ENCODE measurements at regions not wholly inside any gene's neighbourhood (a gene's known extent, or its start where the extent isn't known, plus 50 kb on each side); places are given as distances from the start of the nearest gene placed in this dataset.

DNA sequence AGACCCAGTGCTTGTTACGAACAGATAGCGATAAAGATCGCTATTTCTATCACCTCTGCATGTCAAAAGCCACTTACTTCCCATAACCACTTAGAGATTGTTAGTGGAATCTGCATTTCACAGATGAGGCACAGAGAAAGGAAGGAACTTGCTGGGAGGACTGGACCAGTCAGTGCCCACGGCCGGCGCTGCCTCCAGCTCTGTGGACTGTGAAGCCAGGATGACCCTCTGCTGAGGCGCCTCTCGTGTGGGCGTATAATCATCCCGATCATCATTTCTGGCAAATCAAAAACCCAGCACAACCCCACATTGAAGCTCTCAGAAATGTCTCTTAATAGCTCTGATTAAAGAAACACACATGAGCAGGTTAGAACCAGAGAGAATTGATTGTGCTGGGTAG is 61.5 kb upstream of the ADRA2C start:
- DNase-seq = no peak

DNA sequence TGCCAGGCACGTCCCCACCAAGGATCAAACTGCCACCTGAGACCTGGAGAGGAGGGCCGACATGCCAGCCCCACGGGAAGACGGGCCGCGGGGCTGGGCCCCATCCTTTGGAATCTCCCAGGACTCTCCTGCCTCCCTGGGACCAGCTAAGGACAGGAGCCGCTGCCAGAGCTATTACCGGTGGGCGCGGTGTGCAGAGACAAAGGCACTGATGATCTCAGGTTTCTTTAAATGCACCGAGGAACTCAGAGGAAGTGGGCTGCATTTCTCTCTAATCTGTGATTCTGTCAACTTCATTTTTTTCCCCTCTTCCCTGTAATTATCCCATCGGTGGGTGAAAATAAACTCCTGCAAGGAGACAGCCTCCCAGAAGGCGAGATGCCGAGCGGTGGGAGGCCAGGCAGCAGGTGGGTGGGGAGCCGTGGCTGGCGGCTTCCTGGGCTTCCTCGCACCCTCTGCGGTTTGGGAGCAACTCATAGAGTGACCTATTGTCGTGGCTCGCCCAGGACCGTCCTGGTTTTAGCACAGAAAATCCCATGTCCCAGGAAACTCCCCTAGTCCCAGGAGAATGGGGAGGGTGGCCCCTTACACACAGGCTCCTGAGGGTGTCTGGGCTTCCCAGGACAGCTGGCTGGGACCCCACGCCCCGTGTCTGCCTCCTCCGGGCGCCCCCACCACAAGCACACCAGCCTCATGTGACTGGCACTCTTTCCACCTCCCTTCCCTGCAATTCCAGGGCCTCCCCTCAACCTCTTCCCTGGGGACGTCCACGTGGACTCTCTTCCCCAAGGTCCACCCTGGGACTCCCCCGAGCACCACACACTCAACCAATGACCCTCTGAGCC is 62.3 kb upstream of the ADRA2C start:
- no peak for DNase-seq

DNA sequence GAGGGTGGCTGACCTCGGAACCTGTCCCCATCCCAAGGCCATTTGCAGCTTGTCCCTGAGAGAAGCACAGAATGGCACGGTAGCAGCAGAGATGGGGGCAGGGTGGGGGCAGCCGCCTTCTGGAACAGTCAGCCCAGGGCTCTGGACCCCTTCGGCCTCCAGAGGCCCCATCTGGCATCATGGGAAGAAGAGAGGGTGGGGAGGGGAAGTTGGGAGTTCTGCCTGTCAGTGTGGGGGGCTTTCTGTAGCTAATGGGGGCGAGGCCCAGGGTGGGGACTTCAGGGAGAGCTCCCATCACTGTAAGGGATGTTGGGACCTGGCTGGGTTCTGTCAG is 62.9 kb upstream of the ADRA2C start:
- DNase-seq = no peak

DNA sequence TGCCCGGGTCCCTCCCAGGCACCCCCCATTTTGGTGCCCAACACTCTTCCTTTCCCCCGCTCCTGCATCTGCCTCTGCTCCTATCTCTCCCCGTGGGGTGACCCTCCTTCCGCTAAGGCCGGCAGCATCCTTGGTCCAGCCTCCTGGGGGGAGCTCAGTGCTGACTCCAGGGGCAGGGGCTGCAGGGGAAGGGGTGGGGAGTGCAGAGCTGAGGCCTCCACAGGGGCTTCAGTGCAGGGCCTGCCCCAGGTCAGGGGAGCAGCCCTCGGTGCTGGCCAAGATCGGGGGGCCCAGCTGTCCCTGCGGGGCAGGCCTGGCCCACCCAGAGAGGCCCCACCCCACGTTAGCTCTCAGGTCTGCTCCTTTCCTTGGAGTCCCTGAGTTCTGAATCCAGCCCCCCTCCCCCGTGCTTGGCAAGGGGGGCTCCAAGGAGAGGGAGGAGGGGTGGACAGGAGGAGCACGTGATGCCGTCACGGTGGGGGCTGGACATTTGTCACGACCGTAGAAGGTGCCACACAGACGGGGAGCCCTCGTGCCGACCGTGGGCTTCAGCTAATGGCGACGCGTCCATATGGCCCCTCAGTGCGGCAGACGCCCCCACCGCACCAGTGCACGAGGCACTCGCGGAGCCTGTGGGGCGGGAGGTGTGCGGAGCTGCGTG is 63.5 kb upstream of the ADRA2C start:
- DNase-seq = no peak

DNA sequence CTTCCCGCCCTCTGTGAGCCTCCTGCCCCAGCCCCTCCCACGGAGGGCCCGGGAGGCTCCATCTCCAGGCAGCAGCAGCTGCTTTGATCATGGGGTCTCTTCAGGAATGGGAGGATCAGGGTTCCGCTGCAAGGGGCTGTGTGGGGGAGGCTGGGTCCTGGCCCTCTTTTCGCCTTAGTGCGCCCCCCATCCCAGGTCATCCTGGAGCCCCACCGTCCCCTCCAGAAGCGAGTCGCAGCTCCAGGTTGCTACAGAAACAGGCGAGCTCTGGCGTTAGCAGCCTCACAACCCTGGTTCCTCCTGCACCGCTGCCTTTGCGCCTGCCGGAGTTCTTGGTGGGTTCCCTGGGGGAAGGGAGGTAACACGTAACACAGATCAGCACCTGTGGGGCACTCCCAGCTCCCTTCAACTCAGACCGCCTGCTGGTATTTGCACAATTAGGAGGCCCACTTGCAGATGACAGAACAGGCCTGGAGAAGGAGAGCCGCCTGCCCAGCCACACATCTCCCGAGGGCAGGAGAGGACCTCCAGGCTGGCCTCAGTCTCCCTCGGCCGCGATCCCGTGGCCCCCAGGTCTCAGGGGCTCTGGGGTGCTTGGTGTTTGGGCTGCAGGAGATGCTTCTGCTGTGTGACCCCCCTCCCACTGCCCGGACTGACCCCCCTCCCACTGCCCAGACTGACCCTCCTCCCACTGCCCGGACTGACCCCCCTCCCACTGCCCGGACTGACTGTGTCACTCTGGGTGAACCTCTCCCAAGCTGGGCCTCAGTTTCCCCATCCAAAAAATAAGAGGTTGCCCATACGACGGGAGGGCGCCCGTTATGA is 64.2 kb upstream of the ADRA2C start:
- no peak for DNase-seq

DNA sequence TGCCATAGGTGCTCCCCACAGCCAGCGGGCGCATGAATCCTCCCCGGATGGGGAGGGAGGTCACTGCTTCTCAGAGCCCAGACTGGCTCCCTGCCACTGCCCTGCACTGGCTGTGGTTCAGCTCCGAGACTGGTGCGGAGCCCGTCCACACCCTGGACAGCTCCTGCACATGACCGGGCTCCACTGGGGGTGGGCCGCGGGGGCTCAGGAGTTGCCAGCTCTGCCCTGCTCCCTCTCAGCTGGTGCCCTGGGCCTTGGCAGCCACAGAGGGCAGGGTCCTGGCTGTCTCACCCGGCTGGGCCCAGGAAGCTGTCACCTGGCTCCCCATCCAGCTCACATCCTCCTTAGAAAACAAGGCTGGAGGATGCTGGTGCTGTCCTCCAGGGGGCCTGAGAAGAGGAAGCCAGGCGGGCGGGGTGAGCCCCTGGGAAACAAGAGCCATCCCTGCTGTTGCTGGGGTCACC is 64.9 kb upstream of the ADRA2C start:
- no peak for DNase-seq

DNA sequence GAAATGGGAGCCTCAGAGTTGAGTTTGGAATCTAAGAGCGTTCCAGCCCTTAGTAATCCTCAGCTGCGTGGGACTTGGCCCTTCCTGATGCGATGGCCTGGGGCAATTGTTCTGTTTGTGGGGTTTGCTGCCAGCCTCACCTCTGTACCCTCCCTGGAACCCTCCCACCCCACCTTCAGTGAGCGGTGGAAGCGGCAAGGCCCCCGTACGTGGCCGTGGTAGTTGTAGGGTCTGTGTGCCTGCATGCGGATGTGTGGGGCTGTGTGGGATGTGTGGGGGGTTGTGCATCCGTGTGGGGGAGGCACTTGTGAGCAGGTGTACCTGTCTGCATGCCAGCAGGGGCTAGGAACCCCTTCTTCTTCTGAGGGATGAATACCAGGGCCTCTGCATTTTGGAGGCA is 65.4 kb upstream of the ADRA2C start:
- DNase-seq = no peak

DNA sequence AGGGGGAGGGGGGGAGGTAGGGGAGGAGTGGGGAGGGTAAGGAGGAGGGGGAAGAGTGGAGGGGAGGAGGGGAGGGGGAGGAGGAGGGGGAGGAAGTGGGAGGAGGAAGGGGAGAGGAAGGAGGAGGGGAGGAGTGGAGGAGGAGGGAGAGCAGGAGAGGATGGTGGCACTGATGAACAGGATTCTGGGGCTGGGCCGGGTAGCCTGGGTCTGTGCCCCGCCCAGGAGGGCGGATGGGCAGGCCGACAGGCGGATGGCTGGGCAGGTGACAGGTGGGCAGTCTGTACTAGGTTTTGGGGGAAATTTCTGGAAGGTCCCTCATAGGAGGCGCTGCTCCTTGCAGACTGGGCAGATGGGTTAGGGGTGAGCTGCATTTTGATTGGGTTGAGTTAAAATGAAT is 66.0 kb upstream of the ADRA2C start:
- DNase-seq = no peak

DNA sequence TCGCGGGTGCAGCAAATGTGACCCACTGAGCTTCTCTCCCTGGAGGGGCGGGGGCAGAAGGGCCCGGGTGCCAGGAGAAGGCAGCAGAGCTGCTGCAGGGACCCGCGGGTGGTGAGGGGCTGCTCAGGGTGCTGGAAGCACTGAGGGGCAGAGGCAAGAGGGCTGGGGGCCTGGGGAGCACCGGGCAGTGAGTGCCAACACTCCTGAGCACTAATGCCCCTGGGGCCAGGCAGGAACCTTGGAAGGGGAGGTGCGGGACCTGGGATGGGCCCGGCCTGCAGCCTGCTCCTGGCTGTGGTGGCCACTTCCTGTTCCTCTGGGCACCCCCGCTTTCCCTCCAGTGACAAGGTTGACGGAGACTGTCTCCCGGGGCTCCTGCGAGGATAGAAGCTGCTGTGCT is 66.5 kb upstream of the ADRA2C start:
- no peak for DNase-seq

DNA sequence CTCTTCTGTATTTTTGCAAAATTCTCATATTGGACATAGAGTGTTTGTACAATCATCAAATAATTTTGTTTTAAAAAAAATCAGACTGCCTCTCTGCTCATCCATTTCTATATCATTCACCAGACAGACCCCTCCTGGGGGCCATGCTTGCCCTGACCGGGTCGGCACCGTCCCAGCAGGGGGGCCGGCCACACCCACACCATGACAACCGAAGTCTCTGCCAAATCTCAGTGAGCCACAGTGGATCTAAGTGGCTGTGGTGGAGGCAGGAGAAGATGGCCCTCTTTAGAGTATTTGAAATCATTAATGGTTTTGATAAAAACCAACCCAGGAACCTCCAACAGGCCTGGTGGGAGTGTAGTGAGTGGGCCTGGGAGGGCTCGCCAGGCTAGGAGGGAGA is 66.9 kb upstream of the ADRA2C start:
- no peak for DNase-seq

DNA sequence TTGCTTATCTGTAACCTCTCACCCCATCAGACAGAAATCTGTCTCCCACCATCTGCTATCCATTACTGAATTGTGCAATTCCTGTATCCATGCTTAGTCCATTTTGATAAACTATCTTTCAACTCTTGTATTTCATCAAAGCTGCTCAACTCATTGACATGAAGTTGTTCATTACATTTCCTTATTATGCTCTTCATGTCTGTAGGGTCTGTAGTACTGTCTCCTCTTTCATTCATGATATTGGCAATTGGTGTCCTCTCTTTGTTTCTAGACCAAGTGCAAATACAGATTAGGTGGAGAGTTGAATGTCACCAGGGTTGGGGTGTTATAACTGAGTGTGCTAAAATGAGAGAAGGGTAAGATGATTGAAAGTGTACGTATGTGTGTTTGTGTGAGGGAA is 69.2 kb upstream of the ADRA2C start:
- DNase-seq = no peak

DNA sequence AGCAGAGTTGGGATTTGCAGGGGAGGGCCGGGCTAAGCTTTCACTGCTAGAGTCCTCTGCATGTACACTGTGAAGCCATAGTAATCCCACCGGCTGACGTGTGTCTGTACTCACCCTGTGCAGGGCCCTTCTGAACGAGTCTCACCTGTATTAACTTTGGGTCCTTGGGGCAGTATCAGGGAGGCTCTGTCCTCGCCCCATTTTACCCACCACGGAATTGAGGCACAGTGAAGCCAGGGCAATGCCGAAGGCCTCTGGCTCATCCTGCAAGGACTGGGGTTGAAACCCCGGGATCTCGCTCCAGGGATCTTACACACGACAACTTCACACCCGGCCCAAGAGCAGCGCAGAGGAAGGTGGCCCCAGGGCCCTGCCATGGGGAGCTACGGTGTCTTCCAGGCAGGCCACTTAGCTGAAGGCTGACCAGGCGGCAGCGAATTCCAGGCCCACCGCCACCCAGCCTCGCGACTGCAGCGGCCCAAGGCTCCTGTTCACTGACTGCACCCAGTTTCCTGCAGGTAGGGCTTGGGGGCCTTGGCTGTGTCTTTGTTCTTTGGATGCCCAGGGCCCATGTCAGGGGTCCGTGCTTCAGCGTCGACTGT is 75.5 kb upstream of the ADRA2C start:
- DNase-seq = no peak

DNA sequence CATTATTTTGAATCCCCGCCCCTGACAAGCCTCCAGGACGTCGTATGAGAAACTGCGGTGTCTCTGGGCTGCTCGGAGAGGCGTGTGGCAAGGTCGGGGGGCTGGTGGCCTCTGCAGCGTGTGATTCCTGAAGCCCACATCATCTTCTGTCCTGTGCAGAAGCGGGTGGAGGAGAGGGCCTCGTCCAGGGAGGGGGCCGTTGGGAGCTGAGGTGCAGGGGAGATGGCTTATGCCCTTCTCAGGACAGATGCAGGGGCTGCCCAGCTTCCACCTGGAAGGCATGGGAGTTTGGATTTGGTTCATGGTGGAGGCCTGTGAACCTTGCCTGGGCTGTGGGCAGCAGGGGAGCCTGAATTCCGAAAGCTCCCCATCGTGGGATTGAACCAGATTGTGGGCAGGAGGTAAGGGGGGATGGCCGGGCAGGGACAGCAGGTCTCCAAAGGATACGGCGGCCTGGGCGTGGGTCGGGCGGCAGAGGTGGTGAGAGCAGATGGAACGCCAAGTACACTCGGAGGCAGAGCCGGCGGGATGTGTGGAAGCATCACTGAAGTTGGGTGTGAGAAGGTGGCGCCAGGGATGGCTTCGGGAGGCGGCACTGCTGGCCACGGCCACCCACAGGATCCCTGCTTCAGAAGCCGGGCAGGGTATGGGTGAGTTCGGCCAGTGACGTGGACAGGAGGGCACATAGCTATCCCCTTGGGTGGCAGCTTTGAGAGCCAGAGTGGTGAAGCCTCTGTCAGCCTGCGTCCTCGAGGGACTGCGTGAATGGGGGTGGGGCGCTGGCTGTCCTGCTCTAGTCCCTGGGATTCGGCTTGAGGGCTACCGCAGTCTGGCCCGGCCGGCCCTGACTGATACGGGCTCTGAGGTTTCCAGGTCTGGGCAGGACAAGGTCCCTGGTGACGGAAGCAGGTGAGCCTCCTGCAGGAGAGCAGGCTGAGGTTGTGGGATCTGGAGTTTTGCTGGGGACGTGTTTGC is 76.3 kb upstream of the ADRA2C start:
- DNase-seq = no peak

DNA sequence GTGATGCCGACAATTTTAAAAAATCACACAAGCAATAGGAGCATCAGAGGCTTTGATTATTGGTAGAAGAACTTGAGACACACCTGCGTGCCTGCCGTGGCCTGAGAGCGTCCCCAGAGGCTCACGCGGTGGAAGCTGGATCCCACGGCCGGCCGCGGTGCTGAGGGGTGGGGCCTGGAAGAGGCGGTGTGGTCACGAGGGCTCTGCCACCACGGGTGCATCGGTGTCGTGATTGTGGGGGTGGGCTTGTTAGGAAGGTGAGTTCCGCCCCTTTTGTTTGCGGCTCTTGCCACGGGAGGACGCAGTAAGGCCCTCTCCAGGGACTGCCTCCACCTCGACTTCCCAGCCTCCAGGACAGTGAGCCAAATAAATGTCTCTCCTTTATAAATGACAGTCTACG is 77.2 kb upstream of the ADRA2C start:
- DNase-seq = no peak

DNA sequence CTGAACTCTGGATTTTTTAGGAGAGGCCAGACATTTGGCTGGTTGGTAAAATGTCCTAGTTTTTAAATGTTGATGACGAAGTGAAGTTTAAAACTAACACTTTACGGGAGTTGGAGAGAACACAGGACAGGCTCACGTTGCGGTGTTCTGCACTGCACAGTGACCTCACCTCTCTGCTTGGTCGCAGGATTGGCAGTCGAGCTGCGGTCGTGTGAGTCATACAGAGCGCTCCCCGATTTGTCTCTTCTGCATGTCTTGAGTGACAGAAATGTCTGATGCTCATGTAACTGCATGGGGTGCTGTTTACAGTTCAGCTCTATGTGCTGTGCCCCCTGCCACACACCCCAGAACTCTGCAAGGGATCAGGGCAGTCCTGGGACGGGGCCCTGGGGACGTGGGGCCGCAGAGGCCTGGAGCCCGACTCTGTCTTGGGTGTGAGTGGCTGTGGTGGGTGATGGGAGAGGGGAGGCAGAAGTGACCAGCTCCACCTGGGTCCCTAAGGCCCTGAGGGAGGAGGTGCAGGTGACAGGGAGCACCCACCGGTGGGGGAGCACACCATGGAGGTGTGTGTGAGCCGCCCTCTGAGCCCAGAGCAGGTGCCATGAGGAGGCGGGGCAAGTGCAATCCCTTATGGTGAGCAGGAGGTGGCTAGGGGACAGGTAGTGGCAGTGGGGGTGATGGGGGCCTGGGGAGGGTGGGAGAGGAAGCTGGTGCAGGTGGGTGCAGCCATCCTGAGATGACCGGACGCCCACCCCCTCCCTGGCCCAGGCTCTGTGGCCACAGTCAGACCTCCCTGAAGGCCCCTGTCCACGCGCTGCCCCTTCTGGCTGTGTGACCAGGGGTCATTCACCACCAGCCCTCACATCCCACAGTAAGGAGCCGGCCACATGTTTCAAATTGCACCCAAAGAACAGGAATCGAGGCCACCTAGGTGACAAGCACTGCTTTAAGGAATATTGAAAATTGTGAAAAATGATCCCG is 77.9 kb upstream of the ADRA2C start:
- no peak for DNase-seq

DNA sequence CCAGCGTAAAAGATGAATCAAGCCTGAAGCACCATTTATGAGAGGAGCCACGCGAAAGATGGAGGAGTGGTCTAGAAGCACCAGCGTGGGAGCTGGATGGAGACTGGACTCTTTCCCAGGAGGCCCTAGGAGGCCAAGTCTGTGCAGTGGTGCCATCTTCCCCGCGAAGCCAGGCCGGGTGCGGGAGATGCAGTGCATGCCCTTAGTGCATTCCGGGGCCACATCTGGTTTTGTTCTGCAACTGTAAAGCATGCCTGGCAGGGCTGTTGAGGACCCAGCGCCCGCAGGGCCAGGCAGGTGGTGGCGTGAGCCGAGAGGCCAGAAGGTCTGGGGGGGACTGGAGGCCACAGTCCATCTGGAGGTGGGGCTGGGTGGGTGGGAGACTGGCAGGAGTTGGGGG is 78.6 kb upstream of the ADRA2C start:
- no peak for DNase-seq

DNA sequence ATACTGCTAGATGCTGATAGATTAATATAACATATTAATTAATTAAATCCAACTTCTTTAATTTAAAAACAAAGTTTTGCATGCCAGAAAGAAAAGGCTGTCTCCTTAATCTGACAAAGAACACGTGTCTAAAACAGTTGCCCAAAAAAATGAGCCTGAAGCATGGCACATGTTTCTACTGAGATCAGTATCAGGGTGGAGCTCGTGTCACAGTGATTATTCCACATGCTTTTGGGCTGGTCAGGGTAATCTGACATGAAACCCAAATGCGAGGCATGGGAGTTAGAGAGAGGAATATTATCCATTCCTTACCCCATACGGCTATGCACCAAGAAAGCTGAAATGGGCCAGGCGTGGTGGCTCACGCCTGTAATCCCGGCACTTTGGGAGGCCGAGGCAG is 79.4 kb upstream of the ADRA2C start:
- DNase-seq = no peak

DNA sequence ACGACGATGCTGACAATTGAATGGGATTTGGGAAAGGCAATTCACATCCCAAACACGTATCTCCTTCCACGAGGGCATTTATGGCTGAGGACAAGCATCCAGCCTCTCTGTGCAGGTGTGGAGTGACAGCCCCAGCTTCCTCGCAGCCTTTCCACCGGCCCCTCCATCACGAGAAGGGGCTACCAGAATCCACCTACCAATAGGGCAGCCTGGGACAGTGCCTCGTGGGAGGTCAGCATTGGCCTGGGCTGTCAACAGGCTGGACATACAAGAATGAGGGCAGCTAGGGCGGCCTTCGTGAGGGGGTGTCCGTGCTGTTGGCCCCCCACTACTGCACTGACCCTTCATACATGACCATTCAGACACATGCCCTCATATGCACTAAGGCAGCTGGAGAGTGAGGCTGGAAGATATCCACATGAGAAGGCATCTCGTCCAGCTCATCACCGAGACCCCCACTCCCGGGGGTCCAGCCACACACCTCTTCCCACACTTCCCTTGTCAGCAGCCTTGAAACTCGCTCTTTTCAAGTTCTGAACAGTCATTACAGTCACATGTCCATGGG is 81.0 kb upstream of the ADRA2C start:
- DNase-seq = no peak

DNA sequence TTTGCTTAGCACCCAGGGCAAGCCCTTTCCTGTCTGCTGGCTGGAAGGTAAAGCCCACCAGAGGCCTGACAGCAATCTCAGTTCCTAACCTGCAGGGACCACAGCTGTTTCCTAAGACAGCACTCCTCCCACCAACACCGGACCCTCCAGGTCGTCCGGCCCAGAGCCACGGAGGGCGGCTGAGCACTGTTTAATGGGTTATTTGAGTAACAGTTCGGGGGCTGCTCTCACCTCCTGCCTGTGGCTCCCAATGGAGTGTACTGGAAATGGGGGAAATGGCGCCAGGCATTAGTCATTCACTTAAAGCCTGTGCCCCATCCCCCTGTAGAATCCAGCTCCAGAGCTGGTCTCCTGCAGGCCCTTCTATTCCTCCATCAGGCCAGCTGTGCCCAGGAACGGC is 81.6 kb upstream of the ADRA2C start:
- no peak for DNase-seq

DNA sequence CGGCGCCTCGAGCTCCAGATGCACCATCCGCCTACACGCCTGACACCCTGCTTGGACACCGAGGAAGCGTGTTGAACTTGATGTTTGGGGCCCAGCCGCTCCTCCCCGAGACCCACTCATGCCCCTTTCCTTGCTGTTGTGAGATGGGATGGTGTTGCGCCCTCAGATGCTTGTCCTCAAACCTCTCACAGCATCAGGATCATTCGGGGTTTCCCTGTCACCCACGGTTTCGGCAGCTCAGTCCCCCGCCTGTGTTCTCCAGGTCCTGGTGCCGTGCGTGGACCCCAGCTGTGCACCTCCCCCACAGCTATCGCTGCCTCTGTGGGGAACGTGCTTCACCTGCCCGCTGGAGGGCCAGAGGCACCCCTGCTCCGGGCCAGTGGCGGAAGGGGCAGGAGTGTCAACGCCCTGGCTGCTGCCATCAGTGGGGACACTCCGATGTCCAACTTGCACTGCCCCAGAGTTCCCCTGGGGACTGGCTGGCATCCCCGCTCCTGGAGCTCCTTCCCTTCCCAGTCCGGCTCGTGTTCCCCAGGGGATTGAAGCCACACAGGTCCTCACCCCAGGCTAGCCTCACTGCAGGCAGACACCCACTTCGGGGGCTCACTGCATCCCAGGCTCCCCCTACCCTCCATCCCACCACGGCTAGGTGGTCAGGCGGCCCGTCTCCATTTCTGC is 82.3 kb upstream of the ADRA2C start:
- DNase-seq = no peak
